H1 (cell line): ENCODE measurements at regions not wholly inside any gene's neighbourhood (a gene's known extent, or its start where the extent isn't known, plus 50 kb on each side); places are given as distances from the start of the nearest gene placed in this dataset.

Experiments
- CTCF ChIA-PET: fragments of 300-600 bp; sonication (Branson Sonifier 250); formaldehyde crosslinking; loops from one replicate; lab custom pipeline; 2021; ENCODE audit not compliant: partially characterized antibody; lab: Charles Lee
- POLR2A ChIA-PET: fragments of 300-600 bp; sonication (Branson Sonifier 250); formaldehyde crosslinking; loops from one replicate; lab custom pipeline; 2021; ENCODE audit warnings: inconsistent platforms; ENCODE audit not compliant: partially characterized antibody; lab: Charles Lee
- DNase-seq, 2 experiments: peaks; one replicate each; pipeline versions ENCODE4 v3.0.0 to v3.0.0-alpha.2; 2010 to 2022; ENCODE audit warnings: low spot score in 2 of 2, low read depth in 1 of 2, mixed read lengths in 1 of 2
- FAIRE-seq: peaks from 2 replicates; lab custom pipeline; 2011; peaks lifted over from hg19 to GRCh38; lab: Jason Lieb, UNC
- H2AFZ ChIP-seq: 2 replicates; pipeline ENCODE4 v1.8.1; 2012; ENCODE audit warnings: low read length, inconsistent platforms
- H2AK5ac ChIP-seq: 2 replicates; pipeline ENCODE4 v1.6.1; 2013; ENCODE audit warnings: low read depth, low read length
- H2BK120ac ChIP-seq: replicated peaks from 2 replicates; pipeline ENCODE3; 2013; ENCODE audit warnings: low read depth, low read length, inconsistent platforms
- H2BK12ac ChIP-seq: 2 replicates; pipeline ENCODE4 v1.6.1; 2013; ENCODE audit warnings: low read depth, low read length
- H2BK15ac ChIP-seq: 2 replicates; pipeline ENCODE4 v1.6.1; 2013; ENCODE audit warnings: low read length
- H2BK20ac ChIP-seq: 2 replicates; pipeline ENCODE4 v1.6.1; 2013; ENCODE audit warnings: low read length
- H2BK5ac ChIP-seq: 2 replicates; pipeline ENCODE4 v1.6.1; 2013; ENCODE audit warnings: low read depth, low read length
- H3K14ac ChIP-seq: 2 replicates; pipeline ENCODE4 v1.6.1; 2013; ENCODE audit warnings: inconsistent platforms; ENCODE audit not compliant: insufficient read length
- H3K18ac ChIP-seq: 2 replicates; pipeline ENCODE4 v1.6.1; 2013; ENCODE audit warnings: low read length; ENCODE audit errors: extremely low read depth
- H3K23ac ChIP-seq: 2 replicates; pipeline ENCODE4 v1.6.1; 2013; ENCODE audit warnings: inconsistent platforms; ENCODE audit not compliant: insufficient read length
- H3K23me2 ChIP-seq: 2 replicates; pipeline ENCODE4 v1.6.1; 2013; ENCODE audit warnings: low read depth, low read length
- H3K27ac ChIP-seq: 2 replicates; pipeline ENCODE4 v1.6.1; 2011; ENCODE audit warnings: low read depth, low read length, inconsistent platforms
- H3K27me3 ChIP-seq, 4 experiments: replicated peaks in 1 of 4; 1 replicate in 1 of 4; 2 replicates in 3 of 4; pipeline versions ENCODE4 v1.6.1 to v1.8.1; 2011 to 2013; ENCODE audit warnings: low read length in 3 of 4, mild to moderate bottlenecking in 3 of 4, inconsistent platforms in 2 of 4, mixed read lengths in 2 of 4, moderate library complexity in 1 of 4; ENCODE audit not compliant: control insufficient read depth in 3 of 4, insufficient read depth in 3 of 4; ENCODE audit errors: extremely low read depth in 1 of 4
- H3K36me3 ChIP-seq, 4 experiments: 2 replicates each; pipeline versions ENCODE4 v1.6.1 to v1.8.1; 2011 to 2013; ENCODE audit warnings: mild to moderate bottlenecking in 4 of 4, low read length in 3 of 4, moderate library complexity in 2 of 4, control low read depth in 1 of 4, inconsistent platforms in 1 of 4; ENCODE audit not compliant: insufficient read depth in 4 of 4, control insufficient read depth in 2 of 4
- H3K4ac ChIP-seq: replicated peaks from 2 replicates; pipeline ENCODE3; 2013; ENCODE audit warnings: low read length, low read depth, mixed read lengths, inconsistent platforms; ENCODE audit not compliant: insufficient read length
- H3K4me1 ChIP-seq, 4 experiments: replicated peaks in 1 of 4; 1 replicate in 1 of 4; 2 replicates in 3 of 4; pipeline versions ENCODE4 v1.6.1 to v1.8.1; 2011 to 2013; ENCODE audit warnings: low read length in 3 of 4, inconsistent platforms in 2 of 4, mixed read lengths in 1 of 4; ENCODE audit not compliant: insufficient read depth in 4 of 4, control insufficient read depth in 3 of 4
- H3K4me2 ChIP-seq, 2 experiments: 2 replicates each; pipeline versions ENCODE4 v1.6.1 to v1.8.1; 2011 to 2013; ENCODE audit warnings: low read depth in 2 of 2, low read length in 2 of 2, control low read depth in 1 of 2, inconsistent platforms in 1 of 2, mild to moderate bottlenecking in 1 of 2; ENCODE audit not compliant: insufficient read depth in 1 of 2
- H3K4me3 ChIP-seq, 4 experiments: fragments of 200-600, 300-600 bp in 1 of 4; sonication (generic), shearing (Covaris generic), sonication (Bioruptor Twin) in 1 of 4; 2 replicates each; pipeline versions ENCODE4 v1.5.1 to v1.8.1; 2011 to 2016; ENCODE audit warnings: low read length in 4 of 4, low read depth in 3 of 4, control low read depth in 2 of 4, inconsistent platforms in 2 of 4, mild to moderate bottlenecking in 2 of 4, mixed read lengths in 1 of 4, moderate library complexity in 1 of 4; ENCODE audit not compliant: insufficient read depth in 2 of 4; ENCODE audit errors: extremely low read depth in 1 of 4
- H3K56ac ChIP-seq: replicated peaks from 2 replicates; pipeline ENCODE3; 2013; ENCODE audit warnings: low read depth, mild to moderate bottlenecking, mixed read lengths, low read length, inconsistent platforms; ENCODE audit not compliant: insufficient read length
- H3K79me1 ChIP-seq: 2 replicates; pipeline ENCODE4 v1.6.1; 2013; ENCODE audit warnings: low read depth, low read length, control low read depth
- H3K79me2 ChIP-seq, 2 experiments: 2 replicates each; pipeline versions ENCODE4 v1.6.1 to v1.8.1; 2012 to 2013; ENCODE audit warnings: low read length in 2 of 2, mild to moderate bottlenecking in 2 of 2, inconsistent platforms in 1 of 2; ENCODE audit not compliant: insufficient read depth in 2 of 2, control insufficient read depth in 1 of 2
- H3K9ac ChIP-seq, 4 experiments: replicated peaks in 1 of 4; 1 replicate in 1 of 4; 2 replicates in 3 of 4; pipeline versions ENCODE4 v1.6.1 to v1.8.1; 2011 to 2013; ENCODE audit warnings: low read depth in 3 of 4, low read length in 3 of 4, control low read depth in 2 of 4, mild to moderate bottlenecking in 2 of 4, moderate library complexity in 2 of 4, inconsistent platforms in 1 of 4; ENCODE audit errors: extremely low read depth in 1 of 4
- H3K9me3 ChIP-seq, 2 experiments: 2 replicates each; pipeline versions ENCODE4 v1.6.1 to v1.8.1; 2012 to 2013; ENCODE audit warnings: mild to moderate bottlenecking in 2 of 2, moderate library complexity in 2 of 2, control low read depth in 1 of 2, inconsistent platforms in 1 of 2, low read depth in 1 of 2, low read length in 1 of 2, mixed read lengths in 1 of 2; ENCODE audit not compliant: insufficient read depth in 2 of 2
- H4K20me1 ChIP-seq, 2 experiments: replicated peaks in 1 of 2; 2 replicates each; pipeline versions ENCODE3 to v1.8.1; 2011 to 2013; ENCODE audit warnings: inconsistent platforms in 2 of 2, low read length in 2 of 2, mild to moderate bottlenecking in 1 of 2; ENCODE audit not compliant: insufficient read depth in 2 of 2, control insufficient read depth in 1 of 2
- H4K5ac ChIP-seq: 2 replicates; pipeline ENCODE4 v1.6.1; 2013; ENCODE audit warnings: low read length, low read depth, mixed read lengths, inconsistent platforms; ENCODE audit not compliant: insufficient read length
- H4K8ac ChIP-seq: 2 replicates; pipeline ENCODE4 v1.8.0; 2013; ENCODE audit warnings: mild to moderate bottlenecking, moderate library complexity, low read length, inconsistent platforms; ENCODE audit not compliant: insufficient read depth; ENCODE audit errors: extremely low read depth
- H4K91ac ChIP-seq: replicated peaks from 2 replicates; pipeline ENCODE3; 2013; ENCODE audit warnings: low read length, mixed read lengths, inconsistent platforms; ENCODE audit not compliant: insufficient read length
- CBX5 ChIP-seq: fragments of 300-800, 300-1000 bp; sonication (generic); IDR thresholded peaks from 2 replicates; pipeline ENCODE4 v1.7.1; 2016; ENCODE audit warnings: antibody characterized with exemption, low read length, low read depth
- CHD2 ChIP-seq: IDR thresholded peaks from 2 replicates; pipeline ENCODE4 v1.6.1; 2012; ENCODE audit warnings: low read length, improper control_type of control experiment
- CTBP2 ChIP-seq: IDR thresholded peaks from 2 replicates; pipeline ENCODE4 v1.7.0; 2011; ENCODE audit warnings: borderline replicate concordance, mild to moderate bottlenecking, moderate library complexity, mixed read lengths, low read length; ENCODE audit not compliant: insufficient read depth, insufficient read length
- EP300 ChIP-seq, 2 experiments: IDR thresholded peaks; 1 replicate in 1 of 2; 2 replicates in 1 of 2; pipeline ENCODE4 v1.6.1; 2011 to 2012; ENCODE audit warnings: low read depth in 2 of 2, low read length in 2 of 2, mild to moderate bottlenecking in 2 of 2, borderline replicate concordance in 1 of 2, inconsistent platforms in 1 of 2, moderate library complexity in 1 of 2
- GABPA ChIP-seq: IDR thresholded peaks from 2 replicates; pipeline ENCODE4 v1.6.1; 2011; ENCODE audit warnings: mild to moderate bottlenecking, low read length, moderate library complexity, borderline replicate concordance; ENCODE audit not compliant: insufficient read depth
- MAFK ChIP-seq: IDR thresholded peaks from 2 replicates; pipeline ENCODE4 v1.6.1; 2012; ENCODE audit warnings: low read depth, mild to moderate bottlenecking, improper control_type of control experiment, low read length
- MAX ChIP-seq: IDR thresholded peaks from 2 replicates; pipeline ENCODE4 v1.6.1; 2012; ENCODE audit warnings: inconsistent platforms
- PHF8 ChIP-seq: fragments of 200-600 bp; sonication (generic); conservative IDR thresholded peaks from 2 replicates; pipeline ENCODE4 v1.7.1; 2012; ENCODE audit warnings: low read depth, mild to moderate bottlenecking, inconsistent platforms, low read length, moderate library complexity
- SP2 ChIP-seq: IDR thresholded peaks from 2 replicates; pipeline ENCODE4 v1.6.1; 2012; ENCODE audit warnings: mild to moderate bottlenecking, low read length, inconsistent platforms
- SUZ12 ChIP-seq: fragments of 200-600 bp; sonication (generic); IDR thresholded peaks from 2 replicates; pipeline ENCODE4 v1.6.1; 2012; ENCODE audit warnings: mild to moderate bottlenecking, inconsistent platforms, low read length, moderate library complexity, mixed read lengths
- WGBS, 2 experiments: shearing (Covaris generic) in 1 of 2; methylation state at CpG; one replicate each; pipeline versions ENCODE4 v1.1.6 to v1.1.7; 2013 to 2015; ENCODE audit warnings: low lambda C conversion rate in 2 of 2, mixed read lengths in 2 of 2, inconsistent platforms in 1 of 2, low coverage in 1 of 2, missing lambda C conversion rate in 1 of 2; ENCODE audit not compliant: insufficient replicate concordance in 2 of 2, insufficient coverage in 1 of 2, insufficient read length in 1 of 2; ENCODE audit errors: extremely low coverage in 1 of 2, missing lambda C conversion rate in 1 of 2; 5-methylcytosine and 5-hydroxymethylcytosine counted together

GRCh38 chr5:104736073-104736472, 1173.5 kb upstream of the NUDT12 start:
- Histone ChIP-seq H2AK5ac (no peak overlapping the region), H4K8ac (no peak overlapping the region), H3K79me2 (no peaks in the 10 kb centered on the region), H3K9me3 (no peaks in the 10 kb centered on the region), H3K36me3 (no peaks in the 10 kb centered on the region), H2BK20ac (no peak overlapping the region), H2BK120ac (no peak overlapping the region)
- CTCF ChIA-PET, result interaction anchor here (0.9 to 1.2 kb wide), 3 partner anchors 10 to 324 kb away, joined by 3 to 4 read pairs (median 3); no protein-coding TSS in a partner anchor
- POLR2A ChIA-PET, result no interaction called here
- no peak for TF ChIP-seq CTBP2
- no peak for TF ChIP-seq CHD2
- TF ChIP-seq MAX, result no peak
- no peak for TF ChIP-seq GABPA
- TF ChIP-seq SP2, result no peak
- TF ChIP-seq PHF8, result no peak
- TF ChIP-seq EP300 (IDR thresholded peaks at IDR 0.05; ENCODE audit: borderline replicate concordance in 1 of 2, low read depth in 2 of 2, low read length in 2 of 2), result no peak
- no peak for TF ChIP-seq MAFK
- TF ChIP-seq SUZ12, result no peak
- TF ChIP-seq CBX5, result no peak
- TF ChIP-seq, all 59 proteins: peak for 0
- Histone ChIP-seq H3K4ac (no peak overlapping the region), H2BK15ac (no peak overlapping the region), H3K4me1 (0 out of 7 replicates have a peak, but pooled peaks cover 0 to 4% (median 0%) of the 10 kb centered on the region in 4 experiments), H4K5ac (no peak overlapping the region), H3K18ac (no peak overlapping the region), H3K56ac (no peak overlapping the region), H3K27ac (no peak overlapping the region), H3K79me1 (no peaks in the 10 kb centered on the region), H2BK12ac (no peak overlapping the region), H3K23me2 (no peaks in the 10 kb centered on the region), H4K20me1 (no peaks in the 10 kb centered on the region), H3K9ac (no peak overlapping the region), H3K27me3 (no peaks in the 10 kb centered on the region), H3K23ac (no peak overlapping the region), H3K4me3 (no peak overlapping the region), H4K91ac (no peak overlapping the region), H3K14ac (no peak overlapping the region), H3K4me2 (no peak overlapping the region), H2BK5ac (no peak overlapping the region), H2AFZ (no peak overlapping the region)
- WGBS, 2 experiments, result 92% methylated on average over 3 of the region's 3 CpGs; no CpG with 5 or more reads in 1 of the 2 experiments
- FAIRE-seq (no peak), DNase-seq (no peak)
